Fibroblast of lung (primary cell): ENCODE measurements at regions not wholly inside any gene's neighbourhood (a gene's known extent, or its start where the extent isn't known, plus 50 kb on each side); places are given as distances from the start of the nearest gene placed in this dataset.

Experiments used
- CTCF ChIP-seq, 2 donors: IDR thresholded peaks in 1 of 2; conservative IDR thresholded peaks in 1 of 2; 1 replicate in 1 of 2; 2 replicates in 1 of 2; pipeline ENCODE4 v1.5.1; 2011 to 2012; ENCODE audit warnings: low read length in 2 of 2, control low read depth in 1 of 2, inconsistent platforms in 1 of 2, low read depth in 1 of 2, mild to moderate bottlenecking in 1 of 2
- EZH2 ChIP-seq: IDR thresholded peaks from 2 replicates; pipeline ENCODE4 v1.5.1; 2012; ENCODE audit warnings: low read length, control low read depth, mild to moderate bottlenecking; ENCODE audit errors: missing control alignments

GRCh38 chr3:22729981-22730380 is 473.1 kb upstream of the UBE2E2 start:
- TF ChIP-seq CTCF (conservative IDR thresholded peaks at IDR 0.05 in 1 of 2, IDR thresholded peaks at IDR 0.05 in 1 of 2; ENCODE audit: low read depth in 1 of 2, low read length in 2 of 2) (peak in 1 of 2 donors; percentile 27), EZH2 (no peak)
